Activated T-cell treated with anti-CD3 and anti-CD28 coated beads, Interleukin-2, amount 50 U/mL, for 4 hours (primary cell): ENCODE measurements at regions not wholly inside any gene's neighbourhood (a gene's known extent, or its start where the extent isn't known, plus 50 kb on each side); places are given as distances from the start of the nearest gene placed in this dataset.
"Not testable (repeated sequence)": the region's sequence is repeated elsewhere in the genome, so short reads cannot be mapped to it uniquely, and the experiment has no call there.

Experiments
- ATAC-seq, 2 donors: fragments of 200-7000 bp; cut with Tn5 transposase; one replicate each; pipeline ENCODE4 v1.10.0; 2021
- DNase-seq: peaks from one replicate; pipeline ENCODE4 v3.0.0-alpha.2; 2020
- H3K27me3 Mint-ChIP-seq: one replicate; pipeline ENCODE4 v1.8.0; 2021; ENCODE audit warnings: low read depth, mixed read lengths
- H3K36me3 Mint-ChIP-seq: one replicate; pipeline ENCODE4 v1.8.0; 2022; ENCODE audit warnings: mixed read lengths; ENCODE audit not compliant: insufficient read depth
- H3K4me1 Mint-ChIP-seq: one replicate; pipeline ENCODE4 v1.8.0; 2021; ENCODE audit warnings: low read depth, mixed read lengths
- H3K4me3 Mint-ChIP-seq: one replicate; pipeline ENCODE4 v1.8.0; 2021; ENCODE audit warnings: mild to moderate bottlenecking, moderate library complexity, mixed read lengths
- H3K9me3 Mint-ChIP-seq: one replicate; pipeline ENCODE4 v1.8.0; 2021; ENCODE audit warnings: mixed read lengths

DNA sequence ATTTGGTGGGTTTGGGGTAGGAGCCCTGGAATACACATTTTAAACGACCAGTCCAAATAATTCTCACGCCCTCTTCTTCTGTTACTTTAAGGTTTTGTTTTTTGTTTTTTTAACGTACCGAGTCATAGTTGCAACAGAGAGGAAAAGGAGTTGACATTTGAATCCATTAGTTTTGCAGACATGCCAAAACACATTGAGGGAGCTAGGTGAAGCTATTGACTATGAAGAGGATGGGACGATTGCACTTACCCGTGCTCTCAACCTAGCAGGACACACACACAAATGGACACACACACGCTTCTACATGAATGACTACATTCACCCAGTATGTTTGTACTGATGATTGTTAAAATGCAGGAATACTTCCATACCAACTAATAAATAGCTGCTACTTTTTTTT lies 54.3 kb upstream of the CIT start:
- Mint-ChIP-seq H3K36me3 (no peaks in the 10 kb centered on the region), H3K27me3 (peaks cover 1% of the 10 kb centered on the region), H3K4me3 (no peak overlapping the region), H3K4me1 (no peaks in the 10 kb centered on the region), H3K9me3 (no peaks in the 10 kb centered on the region)
- ATAC-seq (no peak), DNase-seq (no peak)

DNA sequence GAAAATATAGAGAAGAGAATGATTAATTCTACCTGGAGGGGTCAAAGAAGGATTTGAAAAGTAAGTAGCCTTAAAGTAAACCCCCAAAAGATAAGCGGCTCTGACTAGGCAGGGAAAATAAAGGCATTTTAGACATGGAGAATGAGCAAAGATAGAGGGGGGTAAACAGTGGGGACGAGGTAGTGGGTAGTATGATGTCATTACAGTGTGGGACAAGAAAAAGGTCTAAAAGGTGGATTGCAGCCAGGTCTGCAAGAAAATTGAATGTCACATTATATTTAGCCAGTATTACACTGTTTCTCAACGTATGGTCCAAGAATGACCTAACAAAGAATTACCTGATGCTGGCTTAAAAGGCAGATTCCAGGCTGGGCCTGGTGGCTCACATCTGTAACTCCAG lies 55.8 kb upstream of the CIT start:
- Mint-ChIP-seq H3K4me3 (no peak overlapping the region), H3K36me3 (no peaks in the 10 kb centered on the region), H3K4me1 (no peaks in the 10 kb centered on the region), H3K9me3 (no peaks in the 10 kb centered on the region), H3K27me3 (peaks cover 1% of the 10 kb centered on the region)
- ATAC-seq, result no peak
- DNase-seq, result no peak

DNA sequence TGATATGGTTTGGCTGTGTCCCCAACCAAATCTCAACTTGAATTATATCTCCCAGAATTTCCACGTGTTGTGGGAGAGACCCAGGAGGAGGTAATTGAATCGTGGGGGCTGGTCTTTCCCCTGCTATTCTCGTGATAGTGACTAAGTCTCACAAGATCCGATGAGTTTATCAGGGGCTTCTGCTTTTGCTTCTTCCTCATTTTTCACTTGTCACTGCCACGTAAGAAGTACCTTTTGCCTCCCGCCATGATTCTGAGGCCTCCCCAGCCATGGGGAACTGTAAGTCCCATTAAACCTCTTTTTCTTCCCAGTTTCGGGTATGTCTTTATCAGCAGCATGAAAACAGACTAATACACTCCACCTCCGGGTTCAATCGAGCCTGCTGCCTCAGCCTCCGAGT lies 54.3 kb upstream of the BICDL1 start:
- not testable (repeated sequence) for H3K4me1 Mint-ChIP-seq, H3K27me3 Mint-ChIP-seq, ATAC-seq, DNase-seq, H3K9me3 Mint-ChIP-seq, H3K4me3 Mint-ChIP-seq, H3K36me3 Mint-ChIP-seq

DNA sequence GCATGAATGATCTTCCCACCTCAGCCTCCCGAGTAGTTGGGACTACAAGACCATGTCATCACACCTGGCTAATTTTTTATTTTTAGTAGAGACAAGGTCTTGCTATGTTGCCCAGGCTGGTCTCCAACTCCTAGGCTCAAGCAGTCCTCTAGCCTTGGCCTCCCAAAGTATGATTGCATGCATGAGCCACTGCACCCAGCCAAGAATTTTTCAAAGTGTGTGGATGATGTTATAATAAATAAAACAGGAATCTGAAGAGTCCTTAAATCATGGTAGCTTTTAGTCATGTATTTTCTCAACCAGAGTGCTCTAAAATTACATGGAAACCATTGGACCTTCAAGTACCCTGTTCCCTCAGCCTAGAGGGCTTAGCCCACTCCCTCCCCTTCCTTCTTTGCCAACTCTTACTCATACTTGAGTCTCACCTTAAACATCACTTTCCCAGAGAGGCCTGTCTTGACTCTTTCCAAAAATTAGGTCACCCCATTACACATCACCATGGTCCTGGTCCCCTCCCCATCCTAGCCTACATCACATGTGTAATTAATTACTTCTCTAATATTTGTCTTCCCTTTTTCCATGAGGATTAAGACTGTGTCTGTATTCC lies 52.2 kb upstream of the BICDL1 start:
- Mint-ChIP-seq H3K36me3 (no peaks in the 10 kb centered on the region), H3K27me3 (peaks cover 1% of the 10 kb centered on the region), H3K4me1 (no peaks in the 10 kb centered on the region), H3K4me3 (no peak overlapping the region), H3K9me3 (no peaks in the 10 kb centered on the region)
- DNase-seq, result no peak
- ATAC-seq, result no peak

DNA sequence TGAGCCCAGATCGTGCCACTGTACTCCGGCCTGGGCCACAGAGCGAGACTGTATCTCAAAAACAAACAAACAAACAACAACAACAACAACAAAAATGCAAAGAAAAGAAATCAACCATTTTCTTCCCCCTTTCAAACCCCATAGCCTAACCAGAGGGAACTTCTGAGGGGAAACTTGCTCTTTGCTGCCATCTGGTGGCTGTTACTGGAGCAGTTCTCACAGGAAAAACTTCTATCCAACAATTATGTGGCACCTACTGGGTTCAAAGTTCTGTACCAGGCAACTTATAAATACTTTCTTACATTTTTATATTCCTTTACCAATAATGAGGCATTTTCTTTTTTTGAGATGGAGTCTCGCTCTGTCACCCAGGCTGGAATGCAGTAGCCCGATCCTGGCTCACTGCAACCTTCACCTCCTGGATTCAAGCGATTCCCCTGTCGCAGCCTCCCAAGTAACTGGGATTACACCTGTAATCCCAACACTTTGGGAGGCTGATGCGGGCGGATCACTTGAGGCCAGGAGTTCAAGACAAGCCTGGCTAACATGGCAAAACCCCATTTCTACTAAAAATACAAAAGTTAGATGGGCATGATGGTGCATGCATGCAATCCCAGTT lies 50.9 kb upstream of the BICDL1 start:
- H3K9me3 Mint-ChIP-seq, result no peaks in the 10 kb centered on the region
- DNase-seq (peak; percentile 76), ATAC-seq (peak; percentile 70 to 77)
- no peaks in the 10 kb centered on the region for H3K36me3 Mint-ChIP-seq
- no peaks in the 10 kb centered on the region for H3K27me3 Mint-ChIP-seq
- H3K4me3 Mint-ChIP-seq, result no peak overlapping the region
- no peaks in the 10 kb centered on the region for H3K4me1 Mint-ChIP-seq
